Breast epithelium (tissue), 4 donors: ENCODE measurements at regions not wholly inside any gene's neighbourhood (a gene's known extent, or its start where the extent isn't known, plus 50 kb on each side); places are given as distances from the start of the nearest gene placed in this dataset.

Source experiments
- DNase-seq, 2 donors: peaks; one replicate each; pipeline ENCODE4 v3.0.0-alpha.2; 2019; ENCODE audit warnings: low spot score in 2 of 2
- H3K27ac ChIP-seq, 2 donors: fragments of 200-600 bp; sonication (generic) in 1 of 2; one replicate each; pipeline ENCODE4 v1.5.1; 2016 to 2019; ENCODE audit warnings: mild to moderate bottlenecking in 1 of 2
- H3K27me3 ChIP-seq, 2 donors: fragments of 200-600 bp; sonication (generic) in 1 of 2; one replicate each; pipeline versions ENCODE4 v1.5.1 to v1.6.0; 2017 to 2019; ENCODE audit warnings: control low read depth in 1 of 2, mild to moderate bottlenecking in 1 of 2
- H3K36me3 ChIP-seq: fragments of 200-600 bp; one replicate; pipeline ENCODE4 v1.5.1; 2019
- H3K4me1 ChIP-seq, 2 donors: fragments of 200-600 bp; sonication (generic); one replicate each; pipeline ENCODE4 v1.5.1; 2016 to 2019; ENCODE audit warnings: control low read depth in 1 of 2
- H3K4me3 ChIP-seq, 3 donors: fragments of 200-600 bp; sonication (generic); 1 replicate in 2 of 3; 2 replicates in 1 of 3; pipeline ENCODE4 v1.5.1; 2016 to 2019; ENCODE audit warnings: mild to moderate bottlenecking in 3 of 3, moderate library complexity in 2 of 3
- H3K9me3 ChIP-seq, 2 donors: fragments of 200-600 bp; sonication (generic) in 1 of 2; one replicate each; pipeline ENCODE4 v1.5.1; 2016 to 2019; ENCODE audit warnings: control low read depth in 1 of 2
- CTCF ChIP-seq, 3 donors: fragments of 450-650 bp; IDR thresholded peaks; one replicate each; pipeline ENCODE4 v1.5.1; 2016 to 2017; ENCODE audit warnings: antibody characterized with exemption in 3 of 3, mild to moderate bottlenecking in 3 of 3, moderate library complexity in 3 of 3
- POLR2A ChIP-seq: fragments of 450-650 bp; IDR thresholded peaks from one replicate; pipeline ENCODE4 v1.6.1; 2016; ENCODE audit warnings: antibody characterized with exemption, mild to moderate bottlenecking, moderate library complexity
- POLR2AphosphoS5 ChIP-seq, 3 donors: sonication (generic); formaldehyde crosslinking; IDR thresholded peaks; one replicate each; pipeline ENCODE4 v1.6.1; 2017; ENCODE audit warnings: antibody characterized with exemption in 3 of 3
- intact Hi-C: fragments of 100-400 bp; cut with DNase I; formaldehyde crosslinking; loops from one replicate; pipeline ENCODE4 v1.15.1; 2023; ENCODE audit warnings: low total_unique reads

- Histone ChIP-seq H3K36me3 (no peaks in the 10 kb centered on the region), H3K27ac (no peak overlapping the region), H3K4me1 (no peaks in the 10 kb centered on the region), H3K9me3 (peaks cover 6 to 11% of the 10 kb centered on the region in 2 donors), H3K4me3 (no peak overlapping the region), H3K27me3 (no peaks in the 10 kb centered on the region)
- DNase-seq, result no peak
- TF ChIP-seq POLR2A, result no peak
- TF ChIP-seq CTCF (IDR thresholded peaks at IDR 0.05), result no peak
- no peak for TF ChIP-seq POLR2AphosphoS5 (IDR thresholded peaks at IDR 0.05)
- intact Hi-C loops, result no loop called here
These were observed 211.8 kb upstream of the FGGY start for GRCh38 chr1:59085101-59085500.

GRCh38 chr1:59089036-59089798 is 207.7 kb upstream of the FGGY start:
- Histone ChIP-seq H3K27ac (no peak overlapping the region), H3K4me1 (no peaks in the 10 kb centered on the region), H3K27me3 (no peaks in the 10 kb centered on the region), H3K9me3 (peaks cover 6 to 11% of the 10 kb centered on the region in 2 donors), H3K4me3 (no peak overlapping the region), H3K36me3 (no peaks in the 10 kb centered on the region)
- intact Hi-C loops, result no loop called here
- TF ChIP-seq POLR2A (no peak), CTCF (IDR thresholded peaks at IDR 0.05) (no peak), POLR2AphosphoS5 (IDR thresholded peaks at IDR 0.05) (no peak)
- DNase-seq, result no peak

GRCh38 chr1:59089922-59090457 is 206.9 kb upstream of the FGGY start:
- no peaks in the 10 kb centered on the region for H3K4me1 ChIP-seq
- no peaks in the 10 kb centered on the region for H3K36me3 ChIP-seq
- H3K4me3 ChIP-seq, result no peak overlapping the region
- H3K27me3 ChIP-seq, result no peaks in the 10 kb centered on the region
- intact Hi-C loops, result no loop called here
- no peak overlapping the region for H3K27ac ChIP-seq
- H3K9me3 ChIP-seq, result peaks cover 6 to 11% of the 10 kb centered on the region in 2 donors
- no peak for DNase-seq
- TF ChIP-seq POLR2A (no peak), CTCF (IDR thresholded peaks at IDR 0.05) (no peak), POLR2AphosphoS5 (IDR thresholded peaks at IDR 0.05) (no peak)

- Histone ChIP-seq H3K4me1 (no peaks in the 10 kb centered on the region), H3K27me3 (no peaks in the 10 kb centered on the region), H3K27ac (no peak overlapping the region), H3K4me3 (no peak overlapping the region), H3K9me3 (peaks cover 6 to 11% of the 10 kb centered on the region in 2 donors), H3K36me3 (no peaks in the 10 kb centered on the region)
- intact Hi-C loops, result no loop called here
- DNase-seq, result no peak
- TF ChIP-seq POLR2A (no peak), POLR2AphosphoS5 (IDR thresholded peaks at IDR 0.05) (no peak), CTCF (IDR thresholded peaks at IDR 0.05) (no peak)
These were observed 204.8 kb upstream of the FGGY start for GRCh38 chr1:59092126-59092525.

GRCh38 chr1:59094001-59094400 is 202.9 kb upstream of the FGGY start:
- H3K9me3 ChIP-seq, result peaks cover 6 to 7% of the 10 kb centered on the region in 2 donors
- no peak for DNase-seq
- TF ChIP-seq POLR2AphosphoS5 (IDR thresholded peaks at IDR 0.05) (no peak), CTCF (IDR thresholded peaks at IDR 0.05) (no peak), POLR2A (no peak)
- H3K27me3 ChIP-seq, result no peaks in the 10 kb centered on the region
- intact Hi-C loops, result no loop called here
- no peak overlapping the region for H3K27ac ChIP-seq
- no peaks in the 10 kb centered on the region for H3K4me1 ChIP-seq
- no peaks in the 10 kb centered on the region for H3K36me3 ChIP-seq
- no peak overlapping the region for H3K4me3 ChIP-seq
